Stomach (tissue), 8 donors: ENCODE measurements at regions not wholly inside any gene's neighbourhood (a gene's known extent, or its start where the extent isn't known, plus 50 kb on each side); places are given as distances from the start of the nearest gene placed in this dataset.

Experiments used
- DNase-seq, 2 donors: peaks; one replicate each; pipeline versions ENCODE4 v3.0.0 to v3.0.0-alpha.2; 2013 to 2019
- H3K27ac ChIP-seq, 5 donors: fragments of 200-600 bp in 4 of 5; sonication (generic) in 4 of 5; one replicate each; pipeline ENCODE4 v1.5.1; 2013 to 2019; ENCODE audit warnings: mild to moderate bottlenecking in 1 of 5, moderate library complexity in 1 of 5
- H3K27me3 ChIP-seq, 3 donors: fragments of 200-600 bp; sonication (generic); one replicate each; pipeline ENCODE4 v1.5.1; 2017 to 2019; ENCODE audit warnings: mixed run types in 1 of 3
- H3K36me3 ChIP-seq, 4 donors: fragments of 200-600 bp; sonication (generic); 1 replicate in 3 of 4; 2 replicates in 1 of 4; pipeline ENCODE4 v1.5.1; 2016 to 2019
- H3K4me1 ChIP-seq, 4 donors: fragments of 200-600 bp; sonication (generic); one replicate each; pipeline ENCODE4 v1.5.1; 2016 to 2019
- H3K4me3 ChIP-seq, 4 donors: fragments of 200-600 bp; sonication (generic) in 3 of 4; one replicate each; pipeline ENCODE4 v1.5.1; 2016 to 2019; ENCODE audit warnings: mild to moderate bottlenecking in 1 of 4
- H3K9me3 ChIP-seq, 4 donors: fragments of 200-600 bp; sonication (generic); one replicate each; pipeline ENCODE4 v1.5.1; 2016 to 2019
- EP300 ChIP-seq: sonication (generic); formaldehyde crosslinking; IDR thresholded peaks from one replicate; pipeline ENCODE4 v1.6.1; 2017; ENCODE audit warnings: antibody characterized with exemption
- POLR2A ChIP-seq, 4 donors: fragments of 450-650 bp; IDR thresholded peaks; one replicate each; pipeline ENCODE4 v1.6.1; 2016; ENCODE audit warnings: antibody characterized with exemption in 4 of 4, control low read depth in 2 of 4, mild to moderate bottlenecking in 1 of 4, moderate library complexity in 1 of 4
- POLR2AphosphoS5 ChIP-seq, 3 donors: sonication (generic); formaldehyde crosslinking; IDR thresholded peaks; one replicate each; pipeline ENCODE4 v1.6.1; 2016; ENCODE audit warnings: antibody characterized with exemption in 3 of 3
- WGBS, 5 donors: extraction: QIAGEN DNeasy Blood & Tissue Kit in 3 of 5; methylation state at CpG; one replicate each; pipeline versions ENCODE4 v1.1.5 to v1.1.7; 2013 to 2018; 5-methylcytosine and 5-hydroxymethylcytosine counted together
- intact Hi-C: fragments of 100-400 bp; cut with DNase I; formaldehyde crosslinking; loops from one replicate; pipeline ENCODE4 v1.15.1; 2023; ENCODE audit warnings: low total_unique reads
- TF ChIP-seq, protein P1 (sequence below), 7 experiments: fragments of 450-650 bp in 4 of 7; fragments of 200-600 bp in 3 of 7; sonication (generic) in 3 of 7; IDR thresholded peaks; one replicate each; pipeline ENCODE4 v1.5.1; 2016 to 2019; ENCODE audit warnings: antibody characterized with exemption in 7 of 7, control low read depth in 2 of 7, mild to moderate bottlenecking in 1 of 7
- donor health status: healthy with polysubstance abuse.
- donor health status: Bipolar disorder and iron deficiency.
- donor health status: healthy.

GRCh38 chr2:10980071-10980470, 68.3 kb downstream of the KCNF1 start:
- Histone ChIP-seq H3K9me3 (no peaks in the 10 kb centered on the region), H3K27ac (no peak overlapping the region), H3K4me1 (no peaks in the 10 kb centered on the region), H3K27me3 (peaks cover 0 to 29% (median 3%) of the 10 kb centered on the region in 3 donors), H3K36me3 (no peaks in the 10 kb centered on the region), H3K4me3 (no peak overlapping the region)
- no peak for TF ChIP-seq EP300
- intact Hi-C loops: no loop called here
- no peak for DNase-seq
- 74 to 83% (median 76%) methylated on average over 3 of the region's 3 CpGs for WGBS, 5 donors

GRCh38 chr2:10980886-10981425, 69.2 kb downstream of the KCNF1 start:
- H3K4me3 ChIP-seq: no peak overlapping the region

DNA sequence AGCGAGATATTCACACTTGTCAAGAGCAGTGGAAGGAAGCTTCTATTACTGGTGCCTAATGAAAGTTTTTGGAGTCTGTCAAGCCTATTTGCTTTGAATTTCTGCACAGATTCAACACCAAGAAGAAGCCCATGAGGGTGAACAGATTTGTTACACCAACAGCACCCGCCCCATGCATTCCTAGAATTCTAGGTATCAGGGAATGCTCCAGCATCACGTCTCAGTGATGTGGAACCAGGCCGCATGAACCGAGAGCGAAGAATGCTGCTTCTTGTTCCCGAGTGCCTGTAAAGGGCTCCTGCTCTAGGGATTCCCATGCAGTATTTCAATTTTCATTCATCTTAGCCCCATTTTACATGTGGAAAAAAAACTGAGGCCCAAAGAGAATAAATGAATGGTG, 69.7 kb downstream of the KCNF1 start:
- H3K27ac ChIP-seq: no peak overlapping the region
- no peaks in the 10 kb centered on the region for H3K4me1 ChIP-seq
- intact Hi-C loops: no loop called here
- WGBS, 5 donors: 89 to 94% (median 92%) methylated on average over 7 of the region's 7 CpGs
- no peak for DNase-seq
- no peak overlapping the region for H3K4me3 ChIP-seq
- TF ChIP-seq POLR2A (IDR thresholded peaks at IDR 0.05): no peak
- TF ChIP-seq POLR2AphosphoS5 (IDR thresholded peaks at IDR 0.05): no peak
- TF ChIP-seq, protein P1, sequence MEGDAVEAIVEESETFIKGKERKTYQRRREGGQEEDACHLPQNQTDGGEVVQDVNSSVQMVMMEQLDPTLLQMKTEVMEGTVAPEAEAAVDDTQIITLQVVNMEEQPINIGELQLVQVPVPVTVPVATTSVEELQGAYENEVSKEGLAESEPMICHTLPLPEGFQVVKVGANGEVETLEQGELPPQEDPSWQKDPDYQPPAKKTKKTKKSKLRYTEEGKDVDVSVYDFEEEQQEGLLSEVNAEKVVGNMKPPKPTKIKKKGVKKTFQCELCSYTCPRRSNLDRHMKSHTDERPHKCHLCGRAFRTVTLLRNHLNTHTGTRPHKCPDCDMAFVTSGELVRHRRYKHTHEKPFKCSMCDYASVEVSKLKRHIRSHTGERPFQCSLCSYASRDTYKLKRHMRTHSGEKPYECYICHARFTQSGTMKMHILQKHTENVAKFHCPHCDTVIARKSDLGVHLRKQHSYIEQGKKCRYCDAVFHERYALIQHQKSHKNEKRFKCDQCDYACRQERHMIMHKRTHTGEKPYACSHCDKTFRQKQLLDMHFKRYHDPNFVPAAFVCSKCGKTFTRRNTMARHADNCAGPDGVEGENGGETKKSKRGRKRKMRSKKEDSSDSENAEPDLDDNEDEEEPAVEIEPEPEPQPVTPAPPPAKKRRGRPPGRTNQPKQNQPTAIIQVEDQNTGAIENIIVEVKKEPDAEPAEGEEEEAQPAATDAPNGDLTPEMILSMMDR (IDR thresholded peaks at IDR 0.05): no peak
- no peak for TF ChIP-seq EP300
- H3K9me3 ChIP-seq: no peaks in the 10 kb centered on the region
- peaks cover 0 to 29% (median 3%) of the 10 kb centered on the region in 3 donors for H3K27me3 ChIP-seq
- no peaks in the 10 kb centered on the region for H3K36me3 ChIP-seq

More at GRCh38 chr2:10980886-10981425, 69.2 kb downstream of the KCNF1 start:
- TF ChIP-seq EP300: no peak
- TF ChIP-seq, protein P1 (IDR thresholded peaks at IDR 0.05): no peak
- no peak for TF ChIP-seq POLR2AphosphoS5 (IDR thresholded peaks at IDR 0.05)
- TF ChIP-seq POLR2A (IDR thresholded peaks at IDR 0.05): no peak
- H3K4me1 ChIP-seq: no peaks in the 10 kb centered on the region
- no peaks in the 10 kb centered on the region for H3K36me3 ChIP-seq
- H3K27ac ChIP-seq: no peak overlapping the region
- no peaks in the 10 kb centered on the region for H3K9me3 ChIP-seq
- H3K27me3 ChIP-seq: peaks cover 0 to 29% (median 3%) of the 10 kb centered on the region in 3 donors
- WGBS, 5 donors: 82 to 88% (median 83%) methylated on average over 7 of the region's 7 CpGs
- DNase-seq: no peak
- intact Hi-C loops: no loop called here

DNA sequence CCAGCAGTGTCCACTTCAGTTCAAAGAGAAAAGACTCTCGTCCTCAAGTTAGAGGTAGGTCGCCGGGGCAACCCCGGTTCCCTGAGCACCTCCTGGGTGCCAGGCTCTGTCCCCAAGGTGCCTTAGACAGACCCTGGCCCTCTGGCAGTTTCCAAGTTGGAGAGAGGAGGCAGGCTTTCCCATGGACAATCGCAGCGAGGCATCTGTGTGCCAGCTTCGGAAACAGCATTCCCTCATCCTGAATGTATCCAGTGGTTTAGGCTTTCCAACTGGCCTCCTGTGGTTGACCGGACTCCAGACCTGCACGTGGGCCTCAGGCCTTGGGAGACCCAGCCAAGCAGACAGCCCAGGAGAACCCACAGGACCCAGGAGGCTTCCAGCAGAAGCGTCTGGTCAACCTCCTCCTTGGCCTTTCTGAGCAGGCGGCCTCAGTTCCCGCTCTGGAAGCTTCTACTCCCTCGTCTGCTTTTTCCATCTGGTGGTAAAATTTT, 70.3 kb downstream of the KCNF1 start:
- H3K9me3 ChIP-seq: no peaks in the 10 kb centered on the region
- no peak for DNase-seq
- TF ChIP-seq POLR2AphosphoS5 (IDR thresholded peaks at IDR 0.05) (no peak), POLR2A (IDR thresholded peaks at IDR 0.05) (no peak), EP300 (no peak)
- peaks cover 0 to 28% (median 2%) of the 10 kb centered on the region in 3 donors for H3K27me3 ChIP-seq
- intact Hi-C loops: no loop called here
- H3K4me1 ChIP-seq: no peaks in the 10 kb centered on the region
- H3K4me3 ChIP-seq: no peak overlapping the region
- no peak overlapping the region for H3K27ac ChIP-seq
- H3K36me3 ChIP-seq: no peaks in the 10 kb centered on the region
- 84 to 93% (median 90%) methylated on average over 11 to 13 of the region's 13 CpGs for WGBS, 5 donors

DNA sequence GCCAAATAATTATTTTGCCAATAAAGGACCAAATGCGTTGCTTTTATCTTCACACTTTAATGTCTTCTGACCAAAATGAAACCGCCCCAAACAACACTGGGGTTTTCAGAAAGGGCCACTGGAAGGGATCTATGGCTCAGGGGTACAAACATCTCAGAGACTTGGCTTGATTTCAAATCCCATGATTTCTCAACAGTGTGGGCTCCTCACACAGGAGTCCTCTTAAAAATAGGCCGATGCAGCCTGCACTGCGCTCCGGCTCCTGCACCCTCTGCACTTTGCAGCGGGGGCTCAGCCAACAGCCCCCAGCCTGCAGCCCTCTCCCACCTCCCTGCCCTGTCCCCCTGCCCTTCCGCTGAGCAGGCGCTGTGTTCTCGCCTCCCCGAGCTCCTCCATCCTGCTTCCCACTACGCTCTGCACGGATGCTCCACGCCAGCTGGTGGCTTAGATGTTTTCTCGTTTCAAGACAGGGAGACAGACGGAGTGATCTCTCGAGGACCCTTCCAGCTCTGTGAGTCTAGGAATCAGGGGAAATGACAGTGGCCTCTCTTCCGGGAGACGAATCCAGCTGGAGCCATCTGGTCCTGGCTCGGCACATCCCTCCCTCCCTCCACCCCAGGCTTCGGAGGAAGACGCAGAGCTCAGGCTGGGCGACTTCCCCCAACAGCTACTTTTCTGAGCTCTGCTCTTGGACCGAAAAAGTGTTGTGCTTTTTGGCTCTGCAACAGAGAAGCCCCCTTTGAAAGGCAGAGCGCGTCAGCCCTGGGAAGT, 71.4 kb downstream of the KCNF1 start:
- H3K9me3 ChIP-seq: no peaks in the 10 kb centered on the region
- no peaks in the 10 kb centered on the region for H3K4me1 ChIP-seq
- H3K27me3 ChIP-seq: peaks cover 0 to 21% (median 0%) of the 10 kb centered on the region in 3 donors
- TF ChIP-seq, protein P1 (IDR thresholded peaks at IDR 0.05): no peak
- TF ChIP-seq POLR2AphosphoS5 (IDR thresholded peaks at IDR 0.05) (no peak), POLR2A (IDR thresholded peaks at IDR 0.05) (no peak), EP300 (no peak)
- peak in 1 of 2 donors; percentile 88 for DNase-seq
- intact Hi-C loops: no loop called here
- H3K27ac ChIP-seq: peak overlapping the region in 1 of 5 donors; percentile 43
- H3K36me3 ChIP-seq: no peaks in the 10 kb centered on the region
- WGBS, 5 donors: 54 to 70% (median 66%) methylated on average over 24 to 25 of the region's 25 CpGs
- H3K4me3 ChIP-seq: no peak overlapping the region
